IMR-90 (cell line): ENCODE measurements at regions not wholly inside any gene's neighbourhood (a gene's known extent, or its start where the extent isn't known, plus 50 kb on each side); places are given as distances from the start of the nearest gene placed in this dataset.

Experiments used
- ATAC-seq: fragments of 200-7000 bp; cut with Tn5 transposase; 2 replicates; pipeline ENCODE4 v1.9.1; 2020; ENCODE audit warnings: low read depth, mild to moderate bottlenecking, moderate library complexity
- BruUV-seq: library from RNA; stranded (reverse); fragments of 400-500 nt; replicated peaks from 2 replicates; lab custom pipeline; 2021; lab: Mats Ljungman, UMichigan
- CTCF ChIA-PET: fragments of 300-600 bp; formaldehyde crosslinking; extraction: SDS; loops from one replicate; lab custom pipeline; 2021; ENCODE audit warnings: antibody characterized with exemption; lab: Yijun Ruan, JAX
- POLR2A ChIA-PET: fragments of 300-600 bp; sonication (Branson Sonifier 250); formaldehyde crosslinking; loops from one replicate; lab custom pipeline; 2022; ENCODE audit warnings: antibody characterized with exemption; ENCODE audit not compliant: unreplicated experiment; lab: Charles Lee
- DNase-seq: peaks from one replicate; pipeline ENCODE4 v3.0.0; 2013
- H2AFZ ChIP-seq: replicated peaks from 2 replicates; pipeline ENCODE3; 2013; ENCODE audit warnings: low read length, mild to moderate bottlenecking; ENCODE audit not compliant: poor library complexity
- H2AK5ac ChIP-seq: 2 replicates; pipeline ENCODE4 v1.6.1; 2013; ENCODE audit warnings: low read depth, low read length, inconsistent platforms
- H2AK9ac ChIP-seq: replicated peaks from 2 replicates; pipeline ENCODE3; 2013; ENCODE audit warnings: mild to moderate bottlenecking, low read depth, low read length, moderate library complexity; ENCODE audit not compliant: poor library complexity
- H2BK120ac ChIP-seq: 2 replicates; pipeline ENCODE4 v1.6.1; 2013; ENCODE audit warnings: low read depth, low read length, inconsistent platforms
- H2BK15ac ChIP-seq: 3 replicates; pipeline ENCODE4 v1.6.1; 2013; ENCODE audit warnings: low read depth, low read length, inconsistent platforms
- H2BK20ac ChIP-seq: 2 replicates; pipeline ENCODE4 v1.6.1; 2013; ENCODE audit warnings: low read depth, mild to moderate bottlenecking, inconsistent platforms, low read length, moderate library complexity
- H2BK5ac ChIP-seq: 2 replicates; pipeline ENCODE4 v1.6.1; 2013; ENCODE audit warnings: mild to moderate bottlenecking, low read depth, low read length, inconsistent platforms; ENCODE audit not compliant: poor library complexity, severe bottlenecking
- H3K14ac ChIP-seq: replicated peaks from 2 replicates; pipeline ENCODE4 v1.6.1; 2013; ENCODE audit warnings: low read depth, low read length, inconsistent platforms
- H3K18ac ChIP-seq: 2 replicates; pipeline ENCODE4 v1.6.1; 2013; ENCODE audit warnings: low read depth, low read length, control low read depth
- H3K23ac ChIP-seq: 2 replicates; pipeline ENCODE4 v1.6.1; 2013; ENCODE audit warnings: low read depth, low read length, inconsistent platforms
- H3K27ac ChIP-seq: 2 replicates; pipeline ENCODE4 v1.5.1; 2013; ENCODE audit warnings: mild to moderate bottlenecking, control low read depth, low read length; ENCODE audit not compliant: insufficient read depth
- H3K27me3 ChIP-seq: 2 replicates; pipeline ENCODE4 v1.6.1; 2013; ENCODE audit warnings: low read length; ENCODE audit not compliant: control insufficient read depth, insufficient read depth
- H3K36me3 ChIP-seq: 2 replicates; pipeline ENCODE4 v1.6.1; 2013; ENCODE audit warnings: low read length, mixed read lengths; ENCODE audit not compliant: control insufficient read depth, insufficient read depth
- H3K4ac ChIP-seq: 2 replicates; pipeline ENCODE4 v1.6.1; 2013; ENCODE audit warnings: low read depth, low read length, inconsistent platforms
- H3K4me1 ChIP-seq: 2 replicates; pipeline ENCODE4 v1.6.1; 2013; ENCODE audit warnings: low read length, mixed read lengths; ENCODE audit not compliant: control insufficient read depth, insufficient read depth
- H3K4me2 ChIP-seq: 2 replicates; pipeline ENCODE4 v1.6.1; 2013; ENCODE audit warnings: low read depth, mild to moderate bottlenecking, control low read depth, low read length, moderate library complexity
- H3K4me3 ChIP-seq: 2 replicates; pipeline ENCODE4 v1.5.1; 2013; ENCODE audit warnings: low read depth, mild to moderate bottlenecking, control low read depth, low read length, moderate library complexity; ENCODE audit not compliant: insufficient read depth
- H3K56ac ChIP-seq: 2 replicates; pipeline ENCODE4 v1.6.1; 2013; ENCODE audit warnings: low read length, inconsistent platforms; ENCODE audit not compliant: insufficient read depth; ENCODE audit errors: extremely low read depth
- H3K79me1 ChIP-seq, 2 experiments: 2 replicates each; pipeline ENCODE4 v1.6.1; 2013; ENCODE audit warnings: low read length in 2 of 2, inconsistent platforms in 1 of 2, low read depth in 1 of 2
- H3K9ac ChIP-seq: 2 replicates; pipeline ENCODE4 v1.6.1; 2013; ENCODE audit warnings: low read depth, low read length, control low read depth
- H3K9me1 ChIP-seq: 2 replicates; pipeline ENCODE4 v1.6.1; 2013; ENCODE audit warnings: low read length, inconsistent platforms; ENCODE audit not compliant: insufficient read depth
- H3K9me3 ChIP-seq: 2 replicates; pipeline ENCODE4 v1.6.1; 2013; ENCODE audit warnings: low read length; ENCODE audit not compliant: control insufficient read depth, insufficient read depth
- H4K20me1 ChIP-seq: 2 replicates; pipeline ENCODE4 v1.6.1; 2013; ENCODE audit warnings: low read length, inconsistent platforms; ENCODE audit not compliant: insufficient read depth
- H4K5ac ChIP-seq: 2 replicates; pipeline ENCODE4 v1.6.1; 2013; ENCODE audit warnings: mild to moderate bottlenecking, low read depth, low read length, control low read depth
- H4K8ac ChIP-seq, 2 experiments: 2 replicates each; pipeline ENCODE4 v1.6.1; 2013; ENCODE audit warnings: low read depth in 2 of 2, low read length in 2 of 2, control low read depth in 1 of 2, inconsistent platforms in 1 of 2
- H4K91ac ChIP-seq: 2 replicates; pipeline ENCODE4 v1.6.1; 2013; ENCODE audit warnings: low read depth, low read length, inconsistent platforms; ENCODE audit not compliant: insufficient read depth
- BHLHE40 ChIP-seq: fragments of 150-350 bp; IDR thresholded peaks from 2 replicates; pipeline ENCODE4 v1.6.1; 2016; ENCODE audit warnings: mild to moderate bottlenecking, low read depth, low read length
- CEBPB ChIP-seq: IDR thresholded peaks from 2 replicates; pipeline ENCODE4 v1.6.1; 2012; ENCODE audit warnings: low read depth, low read length, improper control_type of control experiment
- CHD1 ChIP-seq: IDR thresholded peaks from 2 replicates; pipeline ENCODE4 v1.6.1; 2012; ENCODE audit warnings: low read depth, low read length, improper control_type of control experiment
- CTCF ChIP-seq: conservative IDR thresholded peaks from 2 replicates; pipeline ENCODE4 v1.5.1; 2012; ENCODE audit warnings: mild to moderate bottlenecking, low read depth, low read length, improper control_type of control experiment
- NFE2L2 ChIP-seq: fragments of 150-350 bp; IDR thresholded peaks from 2 replicates; pipeline ENCODE4 v1.6.1; 2016; ENCODE audit warnings: low read depth, mild to moderate bottlenecking, low read length
- RAD21 ChIP-seq: IDR thresholded peaks from 2 replicates; pipeline ENCODE4 v1.6.1; 2012; ENCODE audit warnings: low read length, improper control_type of control experiment
- RCOR1 ChIP-seq: IDR thresholded peaks from 2 replicates; pipeline ENCODE4 v1.6.1; 2012; ENCODE audit warnings: mild to moderate bottlenecking, low read length, improper control_type of control experiment; ENCODE audit not compliant: insufficient replicate concordance
- SMC3 ChIP-seq: fragments of 150-350 bp; IDR thresholded peaks from 2 replicates; pipeline ENCODE4 v1.6.1; 2016; ENCODE audit warnings: low read depth, mild to moderate bottlenecking, antibody characterized with exemption, low read length, moderate library complexity
- WGBS, 2 experiments: methylation state at CpG; one replicate each; pipeline versions ENCODE4 v1.1.5 to v1.1.7; 2013; ENCODE audit warnings: missing lambda C conversion rate in 2 of 2; ENCODE audit not compliant: insufficient read length in 1 of 2; ENCODE audit errors: extremely low coverage in 2 of 2; 5-methylcytosine and 5-hydroxymethylcytosine counted together
- dilution Hi-C: fragments of 300-500 bp; cut with HindIII; formaldehyde crosslinking; loops from one replicate; pipeline ENCODE4 v1.14.3; 2018; ENCODE audit warnings: low sequenced_read_pairs; ENCODE audit not compliant: unreplicated experiment
- in situ Hi-C: fragments of 300-500 bp; cut with MboI; formaldehyde crosslinking; loops from 3 replicates; pipeline ENCODE4 v1.14.3; 2019; ENCODE audit warnings: low sequenced_read_pairs, inconsistent platforms, mixed read lengths
- intact Hi-C: fragments of 100-400 bp; cut with micrococcal nuclease; formaldehyde crosslinking; loops from 2 replicates; pipeline ENCODE4 v1.10.0; 2022

GRCh38 chr13:40169476-40169875, 497.0 kb downstream of the FOXO1 start:
- H3K27me3 ChIP-seq, result no peaks in the 10 kb centered on the region; the same call in 1 of the 2 replicates
- H2BK5ac ChIP-seq, result no peak overlapping the region
- H4K20me1 ChIP-seq, result no peaks in the 10 kb centered on the region
- no peak overlapping the region for H3K14ac ChIP-seq
- intact Hi-C loops (no loop called here), dilution Hi-C loops (no loop called here), in situ Hi-C loops (no loop called here)
- no peak overlapping the region for H3K18ac ChIP-seq
- no peaks in the 10 kb centered on the region for H3K9me3 ChIP-seq
- no peak overlapping the region for H2AK5ac ChIP-seq
- ATAC-seq (no peak), DNase-seq (no peak)
- H3K4me2 ChIP-seq, result no peak overlapping the region
- H3K27ac ChIP-seq, result no peak overlapping the region
- H4K91ac ChIP-seq, result no peak overlapping the region
- no peaks in the 10 kb centered on the region for H3K79me1 ChIP-seq
- no peaks in the 10 kb centered on the region for H3K9me1 ChIP-seq
- no peak overlapping the region for H2AK9ac ChIP-seq
- no peak overlapping the region for H3K56ac ChIP-seq
- no peak overlapping the region for H4K5ac ChIP-seq
- BruUV-seq, result no TSS peak
- H3K4me3 ChIP-seq, result no peak overlapping the region
- no peak overlapping the region for H3K4ac ChIP-seq
- TF ChIP-seq SMC3, result no peak
- no peak for TF ChIP-seq RAD21
- TF ChIP-seq BHLHE40, result no peak
- no peak for TF ChIP-seq CHD1
- no peak for TF ChIP-seq CTCF
- no peak for TF ChIP-seq CEBPB
- TF ChIP-seq NFE2L2, result no peak
- no peak for TF ChIP-seq RCOR1
- no peak overlapping the region for H3K23ac ChIP-seq
- CTCF ChIA-PET, result no interaction called here
- POLR2A ChIA-PET, result no interaction called here
- H3K4me1 ChIP-seq, result no peaks in the 10 kb centered on the region
- H4K8ac ChIP-seq, result no peak overlapping the region
- no peaks in the 10 kb centered on the region for H3K36me3 ChIP-seq
- H2BK15ac ChIP-seq, result no peak overlapping the region
- no peak overlapping the region for H2AFZ ChIP-seq
- no peak overlapping the region for H2BK20ac ChIP-seq
- no peak overlapping the region for H3K9ac ChIP-seq
- WGBS, 2 experiments, result 56% methylated on average over 3 of the region's 4 CpGs; no CpG with 5 or more reads in 1 of the 2 experiments
- no peak overlapping the region for H2BK120ac ChIP-seq
